Mesothelial cell of epicardium (in vitro differentiated cells): ENCODE measurements at regions not wholly inside any gene's neighbourhood (a gene's known extent, or its start where the extent isn't known, plus 50 kb on each side); places are given as distances from the start of the nearest gene placed in this dataset.

ENCODE experiments used
- DNase-seq, 2 experiments: peaks; one replicate each; pipeline ENCODE4 v3.0.0; 2021; ENCODE audit warnings: low spot score in 2 of 2; ENCODE audit not compliant: unreplicated experiment in 2 of 2
- H3K27ac Mint-ChIP-seq: 2 replicates; pipeline ENCODE4 v1.8.0; 2021; ENCODE audit warnings: mixed read lengths
- H3K27me3 Mint-ChIP-seq: 2 replicates; pipeline ENCODE4 v1.8.0; 2021; ENCODE audit warnings: low read depth, mixed read lengths
- H3K36me3 Mint-ChIP-seq: 2 replicates; pipeline ENCODE4 v1.8.0; 2021; ENCODE audit warnings: mixed read lengths
- H3K4me1 Mint-ChIP-seq: 2 replicates; pipeline ENCODE4 v1.8.0; 2021; ENCODE audit warnings: mixed read lengths
- H3K4me3 Mint-ChIP-seq: 2 replicates; pipeline ENCODE4 v1.8.0; 2021; ENCODE audit warnings: mild to moderate bottlenecking, moderate library complexity, mixed read lengths
- H3K9me3 Mint-ChIP-seq: 2 replicates; pipeline ENCODE4 v1.8.0; 2021; ENCODE audit warnings: mixed read lengths
- TF ChIP-seq, protein P1 (sequence below): fragments of 200-600 bp; sonication (generic); IDR thresholded peaks from one replicate; pipeline ENCODE4 v1.5.0; 2021; ENCODE audit warnings: antibody characterized with exemption; ENCODE audit not compliant: unreplicated experiment

- no peak for DNase-seq
- no peaks in the 10 kb centered on the region for H3K36me3 Mint-ChIP-seq
- no peak overlapping the region for H3K27ac Mint-ChIP-seq
Measured at GRCh38 chr11:81995889-81996288, 737.8 kb downstream of the FAM181B start.

GRCh38 chr11:81993755-81994154, 739.9 kb downstream of the FAM181B start:
- TF ChIP-seq, protein P1, sequence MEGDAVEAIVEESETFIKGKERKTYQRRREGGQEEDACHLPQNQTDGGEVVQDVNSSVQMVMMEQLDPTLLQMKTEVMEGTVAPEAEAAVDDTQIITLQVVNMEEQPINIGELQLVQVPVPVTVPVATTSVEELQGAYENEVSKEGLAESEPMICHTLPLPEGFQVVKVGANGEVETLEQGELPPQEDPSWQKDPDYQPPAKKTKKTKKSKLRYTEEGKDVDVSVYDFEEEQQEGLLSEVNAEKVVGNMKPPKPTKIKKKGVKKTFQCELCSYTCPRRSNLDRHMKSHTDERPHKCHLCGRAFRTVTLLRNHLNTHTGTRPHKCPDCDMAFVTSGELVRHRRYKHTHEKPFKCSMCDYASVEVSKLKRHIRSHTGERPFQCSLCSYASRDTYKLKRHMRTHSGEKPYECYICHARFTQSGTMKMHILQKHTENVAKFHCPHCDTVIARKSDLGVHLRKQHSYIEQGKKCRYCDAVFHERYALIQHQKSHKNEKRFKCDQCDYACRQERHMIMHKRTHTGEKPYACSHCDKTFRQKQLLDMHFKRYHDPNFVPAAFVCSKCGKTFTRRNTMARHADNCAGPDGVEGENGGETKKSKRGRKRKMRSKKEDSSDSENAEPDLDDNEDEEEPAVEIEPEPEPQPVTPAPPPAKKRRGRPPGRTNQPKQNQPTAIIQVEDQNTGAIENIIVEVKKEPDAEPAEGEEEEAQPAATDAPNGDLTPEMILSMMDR = no peak

More at GRCh38 chr11:81995889-81996288, 737.8 kb downstream of the FAM181B start:
- Mint-ChIP-seq H3K4me3 (no peak overlapping the region), H3K9me3 (peaks cover 4% of the 10 kb centered on the region), H3K27me3 (no peaks in the 10 kb centered on the region), H3K4me1 (no peaks in the 10 kb centered on the region)
- TF ChIP-seq, protein P1 = no peak

GRCh38 chr11:81990659-81991443, 742.8 kb downstream of the FAM181B start:
- H3K27ac Mint-ChIP-seq = no peak overlapping the region
- TF ChIP-seq, protein P1 = no peak
- DNase-seq = no peak
- no peak overlapping the region for H3K4me3 Mint-ChIP-seq
- H3K4me1 Mint-ChIP-seq = peaks cover 21% of the 10 kb centered on the region
- H3K36me3 Mint-ChIP-seq = peaks cover 5% of the 10 kb centered on the region
- H3K9me3 Mint-ChIP-seq = peaks cover 3% of the 10 kb centered on the region
- no peaks in the 10 kb centered on the region for H3K27me3 Mint-ChIP-seq

More at GRCh38 chr11:81993755-81994154, 739.9 kb downstream of the FAM181B start:
- H3K27me3 Mint-ChIP-seq = no peaks in the 10 kb centered on the region
- H3K9me3 Mint-ChIP-seq = peaks cover 4% of the 10 kb centered on the region
- H3K4me3 Mint-ChIP-seq = no peak overlapping the region
- H3K36me3 Mint-ChIP-seq = no peaks in the 10 kb centered on the region
- H3K27ac Mint-ChIP-seq = no peak overlapping the region
- no peak for DNase-seq
- H3K4me1 Mint-ChIP-seq = peaks cover 5% of the 10 kb centered on the region

DNA sequence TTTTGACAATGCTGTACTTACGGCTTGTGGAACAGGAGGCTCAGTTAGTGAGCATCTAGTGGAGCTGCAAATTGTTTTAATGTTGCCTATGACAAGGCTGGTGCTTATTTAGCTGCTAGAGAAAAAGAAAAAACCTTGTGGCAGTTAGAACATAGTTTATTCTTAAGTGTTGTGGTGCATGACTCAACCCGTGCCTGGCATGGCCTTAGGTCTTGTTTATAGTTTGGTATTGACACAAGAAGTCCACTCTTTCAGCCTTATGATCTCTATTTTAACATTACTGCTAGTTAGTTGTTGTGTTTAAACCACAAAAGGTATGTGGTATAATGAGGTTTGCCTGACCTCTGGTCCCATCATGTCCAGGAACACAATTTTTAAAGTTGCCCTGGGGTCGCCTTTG, 744.6 kb downstream of the FAM181B start:
- no peak for DNase-seq
- Mint-ChIP-seq H3K27ac (peak overlapping the region; percentile 82), H3K4me1 (peaks cover 21% of the 10 kb centered on the region), H3K4me3 (no peak overlapping the region), H3K27me3 (no peaks in the 10 kb centered on the region), H3K36me3 (peaks cover 11% of the 10 kb centered on the region), H3K9me3 (peaks cover 16% of the 10 kb centered on the region)
- TF ChIP-seq, protein P1 = no peak

DNA sequence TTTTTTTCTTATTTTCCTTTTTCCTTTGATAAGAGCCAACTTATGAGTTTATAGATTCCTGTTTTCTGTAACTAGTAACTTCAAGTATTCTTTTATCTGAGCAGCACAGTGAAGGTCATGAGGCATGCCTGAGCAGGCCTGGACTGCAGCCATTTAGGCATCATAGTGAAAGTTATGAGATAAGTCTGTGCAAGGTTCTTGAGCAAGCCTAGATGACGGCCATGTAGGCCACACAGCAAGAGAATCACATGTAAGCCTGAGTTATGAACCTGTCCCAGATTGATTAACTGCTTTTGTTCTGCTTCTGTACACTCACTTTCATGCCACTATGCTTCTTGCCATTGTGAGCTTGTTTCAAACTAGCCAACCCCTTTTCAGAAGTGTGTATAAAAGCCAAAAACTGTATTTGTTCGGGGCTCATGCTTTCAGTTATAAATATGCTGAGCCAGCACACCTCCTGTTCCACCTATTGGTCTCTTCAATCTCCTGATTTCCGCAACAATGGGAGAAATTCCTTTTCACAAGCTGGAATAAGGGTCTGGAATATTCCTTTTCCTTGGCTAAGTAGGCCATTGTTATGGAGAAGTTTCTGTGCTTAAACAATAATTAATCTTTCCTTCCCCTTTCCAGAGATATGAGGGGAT, 745.7 kb downstream of the FAM181B start:
- DNase-seq = no peak
- Mint-ChIP-seq H3K4me1 (peaks cover 21% of the 10 kb centered on the region), H3K36me3 (peaks cover 14% of the 10 kb centered on the region), H3K4me3 (no peak overlapping the region), H3K27me3 (no peaks in the 10 kb centered on the region), H3K27ac (peak overlapping the region; percentile 82), H3K9me3 (peaks cover 20% of the 10 kb centered on the region)
- TF ChIP-seq, protein P1 = no peak
